ENCODE measurements at regions not wholly inside any gene's neighbourhood (a gene's known extent, or its start where the extent isn't known, plus 50 kb on each side); places are given as distances from the start of the nearest gene placed in this dataset.
"Not testable (repeated sequence)": the region's sequence is repeated elsewhere in the genome, so short reads cannot be mapped to it uniquely, and the experiment has no call there.

- DNase-seq (ENCODE audit: low read depth): no peak
Observed at GRCh38 chr6:169868458-169868857, 117.0 kb downstream of the ERMARD start.

GRCh38 chr6:169867751-169868191 is 116.3 kb downstream of the ERMARD start:
- DNase-seq (ENCODE audit: low read depth): no peak

- DNase-seq (ENCODE audit: low read depth): no peak
Observed at GRCh38 chr6:169866668-169867521, 115.5 kb downstream of the ERMARD start.

GRCh38 chr6:169866140-169866534 is 114.7 kb downstream of the ERMARD start:
- no peak for DNase-seq (ENCODE audit: low read depth)

- DNase-seq (ENCODE audit: low read depth): no peak
Observed at GRCh38 chr6:169865346-169866139, 114.1 kb downstream of the ERMARD start.

GRCh38 chr6:169864148-169865020 is 113.0 kb downstream of the ERMARD start:
- no peak for DNase-seq (ENCODE audit: low read depth)

GRCh38 chr6:169863710-169864109 is 112.3 kb downstream of the ERMARD start:
- no peak for DNase-seq (ENCODE audit: low read depth)

- DNase-seq (ENCODE audit: low read depth): no peak
Observed at GRCh38 chr6:169862892-169863525, 111.6 kb downstream of the ERMARD start.

GRCh38 chr6:169862043-169862891 is 110.8 kb downstream of the ERMARD start:
- no peak for DNase-seq (ENCODE audit: low read depth)

GRCh38 chr6:169861431-169862042 is 110.1 kb downstream of the ERMARD start:
- DNase-seq (ENCODE audit: low read depth): no peak

- no peak for DNase-seq (ENCODE audit: low read depth)
Observed at GRCh38 chr6:169859978-169860703, 108.7 kb downstream of the ERMARD start.

GRCh38 chr6:169859401-169859977 is 108.1 kb downstream of the ERMARD start:
- no peak for DNase-seq (ENCODE audit: low read depth)

GRCh38 chr6:169858935-169859351 is 107.5 kb downstream of the ERMARD start:
- DNase-seq (ENCODE audit: low read depth): no peak

GRCh38 chr6:169858293-169858934 is 107.0 kb downstream of the ERMARD start:
- DNase-seq (ENCODE audit: low read depth): no peak

- no peak for DNase-seq (ENCODE audit: low read depth)
Observed at GRCh38 chr6:169857343-169858292, 106.2 kb downstream of the ERMARD start.

- not testable (repeated sequence) for DNase-seq (ENCODE audit: low read depth)
Observed at GRCh38 chr6:169856442-169857342, 105.3 kb downstream of the ERMARD start.

Data from HT1080 (cell line).